ENCODE measurements at regions not wholly inside any gene's neighbourhood (a gene's known extent, or its start where the extent isn't known, plus 50 kb on each side); places are given as distances from the start of the nearest gene placed in this dataset.

GRCh38 chr15:46644501-46645481 lies 1010.0 kb downstream of the SQOR start:
- Histone ChIP-seq H3K4me3 (ENCODE audit: low read length) (no peak overlapping the region), H3K27me3 (ENCODE audit: insufficient read depth, low read length, poor library complexity, severe bottlenecking) (no peaks in the 10 kb centered on the region), H3K36me3 (ENCODE audit: insufficient read depth, low read length) (no peaks in the 10 kb centered on the region), H3K4me1 (ENCODE audit: insufficient read depth, low read length) (no peaks in the 10 kb centered on the region), H3K9me3 (ENCODE audit: low read length) (no peaks in the 10 kb centered on the region), H3K27ac (ENCODE audit: low read depth, low read length) (no peak overlapping the region)
- no peaks in the 10 kb centered on the region for H3K36me3 Mint-ChIP-seq
- ChIA-PET POLR2A (no interaction called here), CTCF (no interaction called here)
- no peaks in the 10 kb centered on the region for H3K4me1 Mint-ChIP-seq
- DNase-seq: no peak
- no peak overlapping the region for H3K4me3 Mint-ChIP-seq
- H3K27ac Mint-ChIP-seq: no peak overlapping the region
- H3K9me3 Mint-ChIP-seq: peaks cover 4 to 11% (median 6%) of the 10 kb centered on the region in 5 donors
- peaks cover 0 to 1% of the 10 kb centered on the region in 2 donors for H3K27me3 Mint-ChIP-seq

DNA sequence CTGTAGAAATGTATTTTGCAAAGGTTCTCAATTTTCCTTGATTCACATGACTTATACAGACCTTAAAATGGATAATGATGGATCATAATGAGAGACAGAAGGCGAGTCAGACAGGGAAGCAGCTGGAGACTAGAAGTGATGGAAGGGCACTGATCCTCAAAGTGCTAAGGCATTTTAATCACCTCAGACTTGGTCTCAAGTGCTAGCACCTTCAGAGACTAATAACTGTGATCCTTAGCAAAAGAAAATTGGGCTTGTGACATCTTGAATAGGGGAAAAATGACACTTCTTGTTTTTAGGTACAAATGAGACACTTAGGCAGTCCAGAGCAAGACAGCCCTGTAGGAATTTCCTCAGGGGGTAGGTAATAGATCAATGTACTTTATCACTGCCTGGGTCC lies 1011.7 kb downstream of the SQOR start:
- POLR2A ChIA-PET: no interaction called here
- Mint-ChIP-seq H3K27ac (no peak overlapping the region), H3K4me3 (no peak overlapping the region), H3K36me3 (no peaks in the 10 kb centered on the region), H3K27me3 (peaks cover 0 to 1% of the 10 kb centered on the region in 2 donors), H3K4me1 (no peaks in the 10 kb centered on the region), H3K9me3 (peaks cover 3 to 16% (median 5%) of the 10 kb centered on the region in 5 donors)
- H3K9me3 ChIP-seq (ENCODE audit: low read length): no peaks in the 10 kb centered on the region
- no peaks in the 10 kb centered on the region for H3K4me1 ChIP-seq (ENCODE audit: insufficient read depth, low read length)
- H3K27ac ChIP-seq (ENCODE audit: low read depth, low read length): no peak overlapping the region
- no peak overlapping the region for H3K4me3 ChIP-seq (ENCODE audit: low read length)
- H3K27me3 ChIP-seq (ENCODE audit: insufficient read depth, low read length, poor library complexity, severe bottlenecking): no peaks in the 10 kb centered on the region
- CTCF ChIA-PET: no interaction called here
- H3K36me3 ChIP-seq (ENCODE audit: insufficient read depth, low read length): no peaks in the 10 kb centered on the region
- no peak for DNase-seq

- CTCF ChIA-PET: no interaction called here
- Mint-ChIP-seq H3K9me3 (peaks cover 3 to 19% (median 5%) of the 10 kb centered on the region in 5 donors), H3K27me3 (peaks cover 0 to 1% of the 10 kb centered on the region in 2 donors), H3K27ac (no peak overlapping the region), H3K4me3 (no peak overlapping the region), H3K4me1 (no peaks in the 10 kb centered on the region), H3K36me3 (no peaks in the 10 kb centered on the region)
- H3K27ac ChIP-seq (ENCODE audit: low read depth, low read length): no peak overlapping the region
- H3K9me3 ChIP-seq (ENCODE audit: low read length): no peaks in the 10 kb centered on the region
- H3K27me3 ChIP-seq (ENCODE audit: insufficient read depth, low read length, poor library complexity, severe bottlenecking): no peaks in the 10 kb centered on the region
- H3K36me3 ChIP-seq (ENCODE audit: insufficient read depth, low read length): no peaks in the 10 kb centered on the region
- DNase-seq: no peak
- POLR2A ChIA-PET: no interaction called here
- no peak overlapping the region for H3K4me3 ChIP-seq (ENCODE audit: low read length)
- H3K4me1 ChIP-seq (ENCODE audit: insufficient read depth, low read length): no peaks in the 10 kb centered on the region
These were observed 1012.2 kb downstream of the SQOR start for GRCh38 chr15:46647046-46647445.

GRCh38 chr15:46652266-46652665 lies 1017.4 kb downstream of the SQOR start:
- Histone ChIP-seq H3K27me3 (ENCODE audit: insufficient read depth, low read length, poor library complexity, severe bottlenecking) (no peaks in the 10 kb centered on the region), H3K27ac (ENCODE audit: low read depth, low read length) (no peak overlapping the region), H3K36me3 (ENCODE audit: insufficient read depth, low read length) (no peaks in the 10 kb centered on the region), H3K9me3 (ENCODE audit: low read length) (no peaks in the 10 kb centered on the region), H3K4me1 (ENCODE audit: insufficient read depth, low read length) (no peaks in the 10 kb centered on the region), H3K4me3 (ENCODE audit: low read length) (no peak overlapping the region)
- H3K9me3 Mint-ChIP-seq: peaks cover 0 to 22% (median 4%) of the 10 kb centered on the region in 5 donors
- ChIA-PET CTCF (no interaction called here), POLR2A (no interaction called here)
- H3K27ac Mint-ChIP-seq: no peak overlapping the region
- H3K4me3 Mint-ChIP-seq: no peak overlapping the region
- H3K27me3 Mint-ChIP-seq: no peaks in the 10 kb centered on the region
- no peaks in the 10 kb centered on the region for H3K4me1 Mint-ChIP-seq
- no peak for DNase-seq
- no peaks in the 10 kb centered on the region for H3K36me3 Mint-ChIP-seq

DNA sequence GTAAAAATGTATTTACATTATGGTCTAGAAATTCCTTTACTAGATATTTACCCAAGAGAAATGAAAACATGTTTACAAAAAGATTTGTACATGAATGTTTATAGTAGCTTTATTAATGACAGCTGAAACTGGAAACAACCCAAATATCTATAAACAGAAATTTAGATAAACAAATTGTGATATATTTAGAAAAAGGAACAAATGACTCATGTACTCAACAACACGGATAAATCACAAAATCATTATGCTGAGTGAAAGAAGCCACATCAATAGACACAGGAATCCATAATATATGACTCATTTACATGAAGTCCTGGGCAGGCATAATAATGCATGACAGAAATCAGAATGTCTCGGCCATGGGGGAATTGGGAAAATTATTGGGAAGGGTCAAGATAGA lies 1020.2 kb downstream of the SQOR start:
- no peak overlapping the region for H3K27ac ChIP-seq (ENCODE audit: low read depth, low read length)
- no peaks in the 10 kb centered on the region for H3K9me3 ChIP-seq (ENCODE audit: low read length)
- no peaks in the 10 kb centered on the region for H3K36me3 Mint-ChIP-seq
- peaks cover 0 to 30% (median 4%) of the 10 kb centered on the region in 5 donors for H3K9me3 Mint-ChIP-seq
- H3K4me3 Mint-ChIP-seq: no peak overlapping the region
- POLR2A ChIA-PET: no interaction called here
- H3K4me3 ChIP-seq (ENCODE audit: low read length): no peak overlapping the region
- no peaks in the 10 kb centered on the region for H3K27me3 Mint-ChIP-seq
- DNase-seq: no peak
- H3K4me1 Mint-ChIP-seq: no peaks in the 10 kb centered on the region
- CTCF ChIA-PET: no interaction called here
- H3K27me3 ChIP-seq (ENCODE audit: insufficient read depth, low read length, poor library complexity, severe bottlenecking): no peaks in the 10 kb centered on the region
- H3K27ac Mint-ChIP-seq: no peak overlapping the region
- H3K36me3 ChIP-seq (ENCODE audit: insufficient read depth, low read length): no peaks in the 10 kb centered on the region
- no peaks in the 10 kb centered on the region for H3K4me1 ChIP-seq (ENCODE audit: insufficient read depth, low read length)

- Histone ChIP-seq H3K27me3 (ENCODE audit: insufficient read depth, low read length, poor library complexity, severe bottlenecking) (no peaks in the 10 kb centered on the region), H3K36me3 (ENCODE audit: insufficient read depth, low read length) (no peaks in the 10 kb centered on the region), H3K27ac (ENCODE audit: low read depth, low read length) (no peak overlapping the region), H3K4me1 (ENCODE audit: insufficient read depth, low read length) (no peaks in the 10 kb centered on the region), H3K4me3 (ENCODE audit: low read length) (no peak overlapping the region), H3K9me3 (ENCODE audit: low read length) (no peaks in the 10 kb centered on the region)
- no peak overlapping the region for H3K27ac Mint-ChIP-seq
- H3K4me1 Mint-ChIP-seq: no peaks in the 10 kb centered on the region
- H3K9me3 Mint-ChIP-seq: peaks cover 1 to 29% (median 7%) of the 10 kb centered on the region in 5 donors
- CTCF ChIA-PET: no interaction called here
- no peaks in the 10 kb centered on the region for H3K27me3 Mint-ChIP-seq
- H3K36me3 Mint-ChIP-seq: no peaks in the 10 kb centered on the region
- DNase-seq: no peak
- no peak overlapping the region for H3K4me3 Mint-ChIP-seq
- POLR2A ChIA-PET: no interaction called here
These were observed 1025.4 kb downstream of the SQOR start for GRCh38 chr15:46660096-46660842.

DNA sequence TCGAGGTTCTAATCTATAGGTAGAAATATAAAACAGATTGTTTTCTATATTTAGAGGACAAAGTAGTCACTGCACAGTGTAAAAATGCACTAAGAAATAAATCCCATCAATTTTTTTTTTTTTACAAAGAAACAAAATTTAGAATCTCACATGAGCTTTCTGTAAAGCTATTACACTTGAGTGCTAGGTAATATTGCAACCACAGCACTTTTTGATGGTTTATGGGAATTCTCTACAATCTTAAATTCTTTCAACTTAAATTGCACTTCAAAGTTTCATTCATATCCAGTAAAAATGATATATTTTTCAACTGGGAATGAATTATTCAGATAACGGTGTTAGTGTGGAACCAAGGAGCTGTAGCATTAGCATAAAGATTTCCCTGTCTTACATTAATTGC lies 1035.4 kb downstream of the SQOR start:
- Mint-ChIP-seq H3K9me3 (peaks cover 4 to 44% (median 6%) of the 10 kb centered on the region in 5 donors), H3K4me1 (no peaks in the 10 kb centered on the region), H3K36me3 (no peaks in the 10 kb centered on the region), H3K4me3 (no peak overlapping the region), H3K27ac (no peak overlapping the region), H3K27me3 (no peaks in the 10 kb centered on the region)
- no peaks in the 10 kb centered on the region for H3K9me3 ChIP-seq (ENCODE audit: low read length)
- H3K27me3 ChIP-seq (ENCODE audit: insufficient read depth, low read length, poor library complexity, severe bottlenecking): no peaks in the 10 kb centered on the region
- H3K4me1 ChIP-seq (ENCODE audit: insufficient read depth, low read length): no peaks in the 10 kb centered on the region
- H3K4me3 ChIP-seq (ENCODE audit: low read length): no peak overlapping the region
- H3K36me3 ChIP-seq (ENCODE audit: insufficient read depth, low read length): no peaks in the 10 kb centered on the region
- ChIA-PET POLR2A (no interaction called here), CTCF (no interaction called here)
- DNase-seq: no peak
- no peak overlapping the region for H3K27ac ChIP-seq (ENCODE audit: low read depth, low read length)

DNA sequence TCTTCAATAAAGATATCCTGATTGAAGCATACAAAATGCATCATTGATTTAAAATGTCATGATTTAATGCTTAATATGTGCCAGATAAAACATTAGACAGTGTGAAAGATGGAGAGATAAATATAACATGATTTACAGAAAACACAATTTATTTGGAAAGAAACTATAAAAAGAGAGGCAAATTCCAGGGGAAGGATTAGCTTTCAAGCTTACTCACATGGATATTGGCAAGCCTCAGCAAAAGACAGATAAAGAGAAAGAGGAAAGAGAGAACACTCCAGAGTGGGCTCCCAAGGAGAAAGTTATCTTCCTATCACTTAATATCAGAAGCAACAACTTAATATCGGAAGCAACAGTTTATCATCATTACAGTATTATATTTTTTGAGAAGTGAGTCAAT lies 1036.5 kb downstream of the SQOR start:
- Mint-ChIP-seq H3K27ac (no peak overlapping the region), H3K36me3 (no peaks in the 10 kb centered on the region), H3K27me3 (no peaks in the 10 kb centered on the region), H3K9me3 (peaks cover 4 to 44% (median 6%) of the 10 kb centered on the region in 5 donors), H3K4me3 (no peak overlapping the region), H3K4me1 (no peaks in the 10 kb centered on the region)
- Histone ChIP-seq H3K9me3 (ENCODE audit: low read length) (no peaks in the 10 kb centered on the region), H3K4me3 (ENCODE audit: low read length) (no peak overlapping the region), H3K27ac (ENCODE audit: low read depth, low read length) (no peak overlapping the region), H3K36me3 (ENCODE audit: insufficient read depth, low read length) (no peaks in the 10 kb centered on the region), H3K4me1 (ENCODE audit: insufficient read depth, low read length) (no peaks in the 10 kb centered on the region), H3K27me3 (ENCODE audit: insufficient read depth, low read length, poor library complexity, severe bottlenecking) (no peaks in the 10 kb centered on the region)
- ChIA-PET CTCF (no interaction called here), POLR2A (no interaction called here)
- no peak for DNase-seq

All from CD8-positive, alpha-beta memory T cell (primary cell).